GM06990 (cell line): ENCODE measurements at regions not wholly inside any gene's neighbourhood (a gene's known extent, or its start where the extent isn't known, plus 50 kb on each side); places are given as distances from the start of the nearest gene placed in this dataset.

Experiments
- DNase-seq: peaks from one replicate; pipeline ENCODE4 v3.0.0-alpha.2; 2011; ENCODE audit not compliant: insufficient read length; ENCODE audit errors: extremely low read depth
- H3K27me3 ChIP-seq: replicated peaks from 2 replicates; pipeline ENCODE4 v1.6.0; 2011; ENCODE audit warnings: low read length; ENCODE audit not compliant: control insufficient read depth, insufficient read depth
- H3K36me3 ChIP-seq: 2 replicates; pipeline ENCODE4 v1.5.1; 2011; ENCODE audit warnings: low read length; ENCODE audit not compliant: control insufficient read depth, insufficient read depth
- H3K4me3 ChIP-seq: replicated peaks from 2 replicates; pipeline ENCODE4 v1.5.1; 2011; ENCODE audit warnings: low read depth, mild to moderate bottlenecking, control low read depth, low read length
- TF ChIP-seq, protein P1 (sequence below): IDR thresholded peaks from 2 replicates; pipeline ENCODE4 v1.5.1; 2011; ENCODE audit warnings: low read length, control low read depth, mild to moderate bottlenecking, inconsistent platforms; ENCODE audit not compliant: insufficient read depth, poor library complexity, severe bottlenecking

DNA sequence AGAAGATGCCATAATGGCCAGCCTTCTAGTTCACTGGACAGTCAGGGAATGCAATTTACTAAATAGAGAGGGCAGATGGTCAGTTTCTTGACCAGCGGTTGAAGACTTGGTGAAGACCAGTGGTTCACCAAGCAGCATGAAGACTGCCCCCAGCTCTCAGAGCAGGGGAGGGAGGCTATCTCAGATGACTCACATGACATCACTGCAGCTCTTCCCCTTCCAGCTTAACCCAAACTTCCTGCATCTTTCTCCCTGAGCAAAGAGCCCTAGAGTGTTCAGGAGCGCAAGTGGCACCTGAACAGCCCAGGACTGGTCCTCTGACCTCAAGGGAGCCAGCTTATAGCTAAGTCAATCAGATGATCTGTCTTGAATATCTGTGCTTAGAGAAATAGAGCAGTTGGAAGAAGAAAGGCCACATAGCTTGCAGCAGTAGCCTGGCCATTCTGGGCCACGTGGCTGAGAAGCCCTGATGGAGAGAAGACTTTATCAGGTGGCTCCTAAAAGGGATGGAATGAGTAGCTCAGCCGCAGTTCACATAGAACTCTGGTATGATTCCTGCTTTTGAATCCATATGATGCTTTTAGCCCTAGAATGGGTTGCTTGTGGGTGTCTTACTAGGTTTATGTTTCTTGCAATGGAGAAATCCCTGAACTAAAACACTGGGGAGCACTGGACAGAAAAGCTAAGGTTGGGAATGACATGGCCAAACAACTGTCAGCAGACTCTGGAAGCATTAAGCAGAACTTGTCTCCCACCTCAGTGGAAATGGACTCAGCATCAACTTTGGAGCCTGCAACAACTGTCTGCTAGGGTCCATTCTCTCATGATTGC is 392.1 kb upstream of the CCL2 start:
- Histone ChIP-seq H3K27me3 (peaks cover 4% of the 10 kb centered on the region; the same call in 1 of the 2 replicates), H3K36me3 (no peaks in the 10 kb centered on the region), H3K4me3 (no peak overlapping the region)
- DNase-seq, result no peak
- TF ChIP-seq, protein P1, sequence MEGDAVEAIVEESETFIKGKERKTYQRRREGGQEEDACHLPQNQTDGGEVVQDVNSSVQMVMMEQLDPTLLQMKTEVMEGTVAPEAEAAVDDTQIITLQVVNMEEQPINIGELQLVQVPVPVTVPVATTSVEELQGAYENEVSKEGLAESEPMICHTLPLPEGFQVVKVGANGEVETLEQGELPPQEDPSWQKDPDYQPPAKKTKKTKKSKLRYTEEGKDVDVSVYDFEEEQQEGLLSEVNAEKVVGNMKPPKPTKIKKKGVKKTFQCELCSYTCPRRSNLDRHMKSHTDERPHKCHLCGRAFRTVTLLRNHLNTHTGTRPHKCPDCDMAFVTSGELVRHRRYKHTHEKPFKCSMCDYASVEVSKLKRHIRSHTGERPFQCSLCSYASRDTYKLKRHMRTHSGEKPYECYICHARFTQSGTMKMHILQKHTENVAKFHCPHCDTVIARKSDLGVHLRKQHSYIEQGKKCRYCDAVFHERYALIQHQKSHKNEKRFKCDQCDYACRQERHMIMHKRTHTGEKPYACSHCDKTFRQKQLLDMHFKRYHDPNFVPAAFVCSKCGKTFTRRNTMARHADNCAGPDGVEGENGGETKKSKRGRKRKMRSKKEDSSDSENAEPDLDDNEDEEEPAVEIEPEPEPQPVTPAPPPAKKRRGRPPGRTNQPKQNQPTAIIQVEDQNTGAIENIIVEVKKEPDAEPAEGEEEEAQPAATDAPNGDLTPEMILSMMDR, result no peak

DNA sequence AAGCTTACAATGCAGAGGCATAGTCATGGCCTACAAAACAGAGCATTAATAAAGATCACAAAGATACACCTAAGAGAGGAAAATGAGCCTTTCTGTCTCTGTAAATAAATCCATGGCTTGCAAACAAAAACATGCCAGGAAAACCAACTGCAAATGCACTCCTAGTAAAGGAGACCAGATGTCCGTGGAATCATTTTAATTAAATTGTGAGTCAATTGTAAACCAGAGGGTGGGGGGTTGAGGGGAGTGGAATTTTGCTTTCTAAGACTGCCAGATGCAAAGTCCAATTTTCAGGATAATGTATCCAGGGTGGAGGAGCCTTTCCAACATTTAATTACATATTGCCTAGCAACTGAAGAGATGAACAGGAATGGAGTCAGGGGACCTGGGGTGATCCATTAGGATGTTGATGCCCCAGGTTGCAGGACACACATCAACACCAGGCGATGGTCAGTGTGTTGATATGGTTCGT is 390.3 kb upstream of the CCL2 start:
- H3K27me3 ChIP-seq, result 0 out of 2 replicates have a peak, but pooled peaks cover 2% of the 10 kb centered on the region
- no peak for DNase-seq
- no peaks in the 10 kb centered on the region for H3K36me3 ChIP-seq
- TF ChIP-seq, protein P1, result no peak
- H3K4me3 ChIP-seq, result no peak overlapping the region

DNA sequence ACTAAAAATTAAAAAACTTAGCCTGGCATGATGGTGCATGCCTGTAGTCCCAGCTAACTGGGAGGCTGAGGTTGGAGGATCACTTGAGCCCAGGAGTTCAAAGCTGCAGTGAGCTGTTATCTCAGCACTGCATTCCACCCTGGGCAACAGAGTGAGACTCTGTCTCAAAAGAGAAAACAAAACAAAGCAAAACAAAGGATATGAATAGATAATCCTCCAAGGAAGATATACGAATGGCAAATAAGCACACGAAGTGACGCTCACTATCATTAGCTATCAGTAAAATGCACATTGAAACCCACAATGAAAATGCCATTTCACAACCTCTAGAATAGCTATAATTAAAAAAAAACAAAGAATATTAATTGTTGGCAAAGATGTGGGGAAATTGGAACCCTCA is 386.2 kb upstream of the CCL2 start:
- H3K4me3 ChIP-seq, result no peak overlapping the region
- no peaks in the 10 kb centered on the region for H3K36me3 ChIP-seq
- no peak for DNase-seq
- H3K27me3 ChIP-seq, result no peaks in the 10 kb centered on the region
- TF ChIP-seq, protein P1, result no peak

DNA sequence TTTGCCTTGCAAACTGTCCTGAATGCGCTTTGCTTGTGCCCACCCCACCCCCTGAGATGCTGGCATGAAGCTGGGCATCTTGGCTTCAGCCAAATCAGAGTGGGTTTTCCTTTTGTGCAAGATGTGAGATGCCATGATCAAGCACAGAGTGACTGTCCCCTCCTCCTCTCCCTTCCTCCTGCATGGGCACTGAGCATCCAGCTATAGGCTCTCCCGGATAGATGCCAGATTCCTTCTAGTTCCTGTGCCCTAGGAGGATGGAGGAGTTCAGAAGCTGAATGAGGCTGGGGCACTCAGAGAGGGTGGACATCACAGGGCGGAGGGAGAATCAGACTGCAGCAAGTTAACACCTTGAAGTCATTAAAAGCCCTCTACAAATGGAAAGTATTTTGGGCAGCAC is 384.1 kb upstream of the CCL2 start:
- DNase-seq, result no peak
- TF ChIP-seq, protein P1, result no peak
- H3K27me3 ChIP-seq, result no peaks in the 10 kb centered on the region
- no peaks in the 10 kb centered on the region for H3K36me3 ChIP-seq
- H3K4me3 ChIP-seq, result no peak overlapping the region

DNA sequence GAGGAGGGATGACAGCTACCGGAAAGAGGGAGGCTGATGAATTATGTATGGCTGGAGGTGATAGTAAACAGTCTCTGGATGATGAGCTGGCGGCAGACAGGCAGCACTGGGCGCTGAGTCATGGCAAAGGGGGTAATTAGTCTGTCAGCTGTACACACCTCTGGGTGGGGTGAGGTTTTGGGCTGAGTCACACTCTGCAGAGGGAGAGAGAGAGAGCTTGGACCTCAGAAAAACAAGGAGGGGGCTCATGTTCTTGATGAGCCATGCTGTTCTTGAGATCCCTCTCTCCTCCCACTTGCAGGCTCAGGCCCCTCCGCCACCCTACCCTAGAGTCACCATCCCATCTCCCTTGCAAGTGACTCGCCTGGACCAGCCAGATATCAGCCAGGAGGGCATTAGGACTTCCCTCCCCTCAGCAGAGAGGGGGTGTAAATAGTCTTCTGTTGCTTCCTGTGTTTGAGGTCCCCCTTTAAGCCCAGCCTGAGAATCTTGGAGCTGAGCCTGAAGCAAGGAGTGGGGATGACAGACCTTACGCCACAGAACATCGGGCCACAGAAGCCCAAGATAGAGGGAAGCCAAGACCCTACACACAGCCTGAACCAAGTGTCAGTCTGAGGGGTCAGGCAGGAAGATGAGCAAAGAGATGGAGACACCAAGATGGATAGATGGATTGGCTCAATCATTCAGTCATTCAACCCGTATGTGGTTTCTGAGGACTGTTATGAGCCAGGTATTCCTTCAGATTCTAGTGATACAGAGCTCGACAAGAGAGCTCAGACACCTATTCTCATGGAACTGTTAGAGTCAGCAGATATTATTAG is 383.2 kb upstream of the CCL2 start:
- no peaks in the 10 kb centered on the region for H3K36me3 ChIP-seq
- TF ChIP-seq, protein P1, result no peak
- no peak overlapping the region for H3K4me3 ChIP-seq
- DNase-seq, result no peak
- H3K27me3 ChIP-seq, result no peaks in the 10 kb centered on the region
